ENCODE measurements at regions not wholly inside any gene's neighbourhood (a gene's known extent, or its start where the extent isn't known, plus 50 kb on each side); places are given as distances from the start of the nearest gene placed in this dataset.

- TF ChIP-seq CTCF (IDR thresholded peaks at IDR 0.05; ENCODE audit: extremely low read depth in 1 of 2, insufficient read depth in 1 of 2, low read depth in 1 of 2, low read length in 2 of 2), result no peak
- TF ChIP-seq GATA2 (IDR thresholded peaks at IDR 0.05; ENCODE audit: insufficient read depth, insufficient read length, low read depth, low read length), result no peak
- no peak for TF ChIP-seq EZH2 (IDR thresholded peaks at IDR 0.05; ENCODE audit: borderline replicate concordance, low read depth, low read length, severe bottlenecking)
Measured at GRCh38 chr2:43136876-43137275, 89.5 kb downstream of the ZFP36L2 start.

All from endothelial cell of umbilical vein (primary cell).